BLaER1 (cell line): ENCODE measurements at regions not wholly inside any gene's neighbourhood (a gene's known extent, or its start where the extent isn't known, plus 50 kb on each side); places are given as distances from the start of the nearest gene placed in this dataset.

Source experiments
- H3K27ac ChIP-seq: shearing (Covaris generic); formaldehyde crosslinking; 2 replicates; pipeline ENCODE4 v1.8.1; 2022
- H3K27me3 ChIP-seq: shearing (Covaris generic); formaldehyde crosslinking; 2 replicates; pipeline ENCODE4 v1.8.1; 2022
- H3K36me3 ChIP-seq: shearing (Covaris generic); formaldehyde crosslinking; 2 replicates; pipeline ENCODE4 v1.8.1; 2022
- H3K4me1 ChIP-seq: shearing (Covaris generic); formaldehyde crosslinking; 2 replicates; pipeline ENCODE4 v1.8.1; 2022
- H3K4me2 ChIP-seq: shearing (Covaris generic); formaldehyde crosslinking; 2 replicates; pipeline ENCODE4 v1.8.1; 2022
- H3K4me3 ChIP-seq: shearing (Covaris generic); formaldehyde crosslinking; 2 replicates; pipeline ENCODE4 v1.8.1; 2022
- H3K9ac ChIP-seq: shearing (Covaris generic); formaldehyde crosslinking; 2 replicates; pipeline ENCODE4 v1.8.1; 2022
- H3K9me3 ChIP-seq: shearing (Covaris generic); formaldehyde crosslinking; 2 replicates; pipeline ENCODE4 v1.8.1; 2022
- H4K20me1 ChIP-seq: shearing (Covaris generic); formaldehyde crosslinking; 2 replicates; pipeline ENCODE4 v1.8.1; 2022
- Cebpa-rat ChIP-seq: shearing (Covaris generic); IDR thresholded peaks from 2 replicates; pipeline ENCODE4 v1.8.1; 2022

- TF ChIP-seq Cebpa-rat, result no peak
- H3K9ac ChIP-seq, result no peak overlapping the region
Measured at GRCh38 chr11:130582981-130583380, 134.5 kb downstream of the ADAMTS15 start.

GRCh38 chr11:130583801-130584211 is 135.4 kb downstream of the ADAMTS15 start:
- Histone ChIP-seq H3K4me1 (no peaks in the 10 kb centered on the region), H3K9ac (no peak overlapping the region), H3K4me2 (no peak overlapping the region), H3K27ac (no peak overlapping the region), H3K27me3 (no peaks in the 10 kb centered on the region), H3K9me3 (no peaks in the 10 kb centered on the region), H3K4me3 (no peak overlapping the region), H3K36me3 (no peaks in the 10 kb centered on the region), H4K20me1 (no peaks in the 10 kb centered on the region)
- no peak for TF ChIP-seq Cebpa-rat

More at GRCh38 chr11:130582981-130583380, 134.5 kb downstream of the ADAMTS15 start:
- Histone ChIP-seq H3K4me1 (no peaks in the 10 kb centered on the region), H4K20me1 (no peaks in the 10 kb centered on the region), H3K9me3 (no peaks in the 10 kb centered on the region), H3K4me3 (no peak overlapping the region), H3K36me3 (no peaks in the 10 kb centered on the region), H3K4me2 (no peak overlapping the region), H3K27ac (no peak overlapping the region), H3K27me3 (no peaks in the 10 kb centered on the region)

DNA sequence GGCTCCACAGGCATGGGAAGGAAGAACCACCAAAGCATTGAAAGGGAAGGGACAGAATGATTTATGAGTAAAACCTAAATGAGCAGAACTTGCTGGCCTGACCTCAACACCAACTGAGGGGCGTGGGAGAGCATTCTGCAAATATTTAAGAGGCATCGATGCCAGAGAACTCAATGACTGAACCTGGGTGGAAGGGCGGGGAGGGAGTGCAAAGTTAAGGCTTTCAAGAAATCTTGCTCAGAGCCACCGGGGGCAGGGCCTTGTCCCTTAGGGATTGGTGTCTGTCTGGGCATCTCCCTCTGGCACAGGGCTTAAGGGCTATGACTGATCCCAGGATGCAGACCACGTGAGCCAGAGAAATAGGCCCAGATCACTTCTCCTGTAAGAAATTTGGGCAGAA is 137.1 kb downstream of the ADAMTS15 start:
- Histone ChIP-seq H3K4me3 (no peak overlapping the region), H3K4me2 (no peak overlapping the region), H3K27me3 (no peaks in the 10 kb centered on the region), H3K9me3 (no peaks in the 10 kb centered on the region), H3K36me3 (no peaks in the 10 kb centered on the region), H3K4me1 (no peaks in the 10 kb centered on the region), H3K27ac (no peak overlapping the region), H3K9ac (no peak overlapping the region), H4K20me1 (no peaks in the 10 kb centered on the region)
- TF ChIP-seq Cebpa-rat, result no peak

- Histone ChIP-seq H3K9ac (no peak overlapping the region), H3K27ac (no peak overlapping the region), H3K4me2 (no peak overlapping the region), H3K4me1 (no peaks in the 10 kb centered on the region), H3K36me3 (no peaks in the 10 kb centered on the region), H3K27me3 (no peaks in the 10 kb centered on the region), H3K9me3 (no peaks in the 10 kb centered on the region), H4K20me1 (no peaks in the 10 kb centered on the region), H3K4me3 (no peak overlapping the region)
- TF ChIP-seq Cebpa-rat, result no peak
Measured at GRCh38 chr11:130587658-130588057, 139.2 kb downstream of the ADAMTS15 start.

GRCh38 chr11:130588471-130588870 is 140.0 kb downstream of the ADAMTS15 start:
- Histone ChIP-seq H3K9ac (no peak overlapping the region), H4K20me1 (no peaks in the 10 kb centered on the region), H3K4me1 (no peaks in the 10 kb centered on the region), H3K36me3 (no peaks in the 10 kb centered on the region), H3K9me3 (no peaks in the 10 kb centered on the region), H3K27me3 (no peaks in the 10 kb centered on the region), H3K4me3 (no peak overlapping the region), H3K4me2 (no peak overlapping the region), H3K27ac (no peak overlapping the region)
- TF ChIP-seq Cebpa-rat, result no peak

DNA sequence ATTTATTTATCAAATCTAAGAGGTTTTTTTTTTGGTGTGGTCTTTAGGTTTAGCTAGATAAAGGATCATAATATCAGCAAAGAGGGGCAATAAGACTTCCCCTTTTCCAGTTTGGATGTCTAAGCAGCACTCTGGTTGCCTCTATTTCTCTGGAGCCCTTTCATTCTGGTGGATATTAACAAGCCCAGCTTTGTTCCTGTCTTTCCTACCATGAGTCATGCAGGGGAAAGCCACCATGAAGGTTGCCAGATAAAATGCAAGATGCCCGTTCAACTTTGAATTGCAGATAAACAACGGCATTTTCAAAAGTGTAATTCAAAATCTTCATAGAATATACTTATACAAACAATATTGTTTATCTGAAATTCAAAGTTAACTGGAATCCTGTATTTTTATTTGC is 143.6 kb downstream of the ADAMTS15 start:
- Histone ChIP-seq H3K27ac (no peak overlapping the region), H3K27me3 (no peaks in the 10 kb centered on the region), H4K20me1 (no peaks in the 10 kb centered on the region), H3K36me3 (no peaks in the 10 kb centered on the region), H3K4me3 (no peak overlapping the region), H3K9me3 (no peaks in the 10 kb centered on the region), H3K4me2 (no peak overlapping the region), H3K9ac (no peak overlapping the region), H3K4me1 (no peaks in the 10 kb centered on the region)
- TF ChIP-seq Cebpa-rat, result no peak

DNA sequence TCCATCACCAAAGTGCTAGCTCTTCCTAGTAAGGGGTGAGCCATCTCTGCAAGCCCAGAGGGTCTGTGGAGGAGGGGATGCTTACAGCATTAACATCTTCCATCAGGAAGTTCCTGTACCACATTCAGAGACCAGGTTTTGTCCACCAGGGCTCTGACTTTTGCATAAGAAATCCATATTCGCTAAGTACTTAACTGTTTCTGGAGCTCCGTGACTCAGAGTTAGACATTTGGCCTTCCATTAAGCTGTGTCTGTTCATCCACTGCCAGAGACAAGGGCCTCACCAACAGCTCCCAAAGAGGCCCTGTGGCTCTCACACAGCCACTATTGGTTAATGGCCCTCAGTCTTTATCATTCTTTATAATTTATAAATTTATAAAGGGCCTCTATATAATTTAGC is 144.6 kb downstream of the ADAMTS15 start:
- no peaks in the 10 kb centered on the region for H3K36me3 ChIP-seq
- H3K4me3 ChIP-seq, result no peak overlapping the region
- no peaks in the 10 kb centered on the region for H3K9me3 ChIP-seq
- no peak for TF ChIP-seq Cebpa-rat
- H3K4me2 ChIP-seq, result no peak overlapping the region
- H3K4me1 ChIP-seq, result no peaks in the 10 kb centered on the region
- H3K9ac ChIP-seq, result no peak overlapping the region
- no peak overlapping the region for H3K27ac ChIP-seq
- H3K27me3 ChIP-seq, result no peaks in the 10 kb centered on the region
- H4K20me1 ChIP-seq, result no peaks in the 10 kb centered on the region

DNA sequence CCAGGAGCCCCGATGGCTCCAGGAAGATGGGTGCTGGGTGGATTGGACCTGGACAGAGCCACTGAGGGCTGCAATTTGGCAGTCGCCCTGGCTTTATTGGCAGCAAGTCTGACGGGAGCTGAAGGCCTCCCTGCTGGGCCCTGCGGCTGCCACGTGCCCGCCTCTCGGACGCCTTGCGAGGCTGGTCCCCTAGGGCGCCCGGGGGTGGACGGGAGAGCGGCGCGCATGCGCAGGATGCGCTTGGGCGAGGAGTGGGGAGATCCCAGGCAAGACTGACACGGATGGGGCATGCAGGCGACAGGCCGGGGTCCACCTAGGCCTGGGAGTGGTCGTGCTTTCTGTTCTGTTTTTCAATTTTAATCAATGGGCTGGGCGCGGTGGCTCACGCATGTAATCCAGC is 150.0 kb downstream of the ADAMTS15 start:
- Histone ChIP-seq H3K9ac (no peak overlapping the region), H3K4me1 (0 out of 2 replicates have a peak, but pooled peaks cover 4% of the 10 kb centered on the region), H4K20me1 (no peaks in the 10 kb centered on the region), H3K27me3 (no peaks in the 10 kb centered on the region), H3K36me3 (no peaks in the 10 kb centered on the region), H3K27ac (no peak overlapping the region), H3K9me3 (no peaks in the 10 kb centered on the region), H3K4me3 (no peak overlapping the region), H3K4me2 (no peak overlapping the region)
- TF ChIP-seq Cebpa-rat, result no peak

GRCh38 chr11:130599073-130599654 is 150.7 kb downstream of the ADAMTS15 start:
- Histone ChIP-seq H3K27me3 (no peaks in the 10 kb centered on the region), H3K4me3 (no peak overlapping the region), H3K4me1 (0 out of 2 replicates have a peak, but pooled peaks cover 4% of the 10 kb centered on the region), H4K20me1 (no peaks in the 10 kb centered on the region), H3K9ac (no peak overlapping the region), H3K9me3 (no peaks in the 10 kb centered on the region), H3K4me2 (no peak overlapping the region), H3K36me3 (no peaks in the 10 kb centered on the region), H3K27ac (no peak overlapping the region)
- no peak for TF ChIP-seq Cebpa-rat

DNA sequence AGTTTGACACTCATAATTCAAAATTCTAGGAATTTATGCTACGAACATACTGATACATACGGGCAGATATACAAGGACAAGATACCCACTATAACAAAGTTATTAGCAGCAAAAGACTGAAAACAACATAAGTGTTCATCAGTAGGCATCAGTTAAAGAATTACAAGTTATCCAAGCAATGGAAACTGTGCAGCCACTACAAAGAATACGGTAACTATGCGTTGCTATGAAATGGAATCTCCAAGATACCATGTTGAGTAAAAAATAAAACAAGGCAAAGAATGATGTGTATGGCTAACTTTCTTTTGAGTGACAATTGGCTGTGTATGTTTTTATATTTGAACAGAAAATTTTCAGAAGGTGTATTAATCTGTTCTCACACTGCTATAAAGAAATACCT is 151.7 kb downstream of the ADAMTS15 start:
- H3K36me3 ChIP-seq, result no peaks in the 10 kb centered on the region
- H3K4me1 ChIP-seq, result 0 out of 2 replicates have a peak, but pooled peaks cover 4% of the 10 kb centered on the region
- H3K27ac ChIP-seq, result no peak overlapping the region
- H3K4me2 ChIP-seq, result no peak overlapping the region
- H3K27me3 ChIP-seq, result no peaks in the 10 kb centered on the region
- TF ChIP-seq Cebpa-rat, result no peak
- no peaks in the 10 kb centered on the region for H3K9me3 ChIP-seq
- H3K9ac ChIP-seq, result no peak overlapping the region
- no peaks in the 10 kb centered on the region for H4K20me1 ChIP-seq
- H3K4me3 ChIP-seq, result no peak overlapping the region

DNA sequence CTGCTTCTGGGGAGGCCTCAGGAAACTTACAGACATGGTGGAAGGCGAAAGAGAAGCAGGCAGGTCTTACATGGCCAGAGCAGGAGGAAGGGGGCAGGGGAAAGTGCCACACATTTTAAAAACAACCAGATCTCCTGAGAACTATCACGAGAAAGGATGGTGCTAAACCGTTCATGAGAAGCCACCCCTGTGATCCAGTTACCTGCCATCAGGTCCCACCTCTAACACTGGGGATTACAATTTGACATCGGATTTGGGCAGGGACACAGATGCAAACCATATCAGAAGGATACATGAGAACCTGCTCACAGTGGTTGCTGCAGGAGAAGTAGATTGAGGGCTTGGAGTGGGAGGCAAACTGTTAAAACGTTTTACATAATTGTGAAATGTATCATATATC is 152.2 kb downstream of the ADAMTS15 start:
- H3K27me3 ChIP-seq, result no peaks in the 10 kb centered on the region
- no peak overlapping the region for H3K4me2 ChIP-seq
- no peaks in the 10 kb centered on the region for H4K20me1 ChIP-seq
- no peaks in the 10 kb centered on the region for H3K36me3 ChIP-seq
- H3K4me1 ChIP-seq, result 0 out of 2 replicates have a peak, but pooled peaks cover 4% of the 10 kb centered on the region
- no peak overlapping the region for H3K27ac ChIP-seq
- TF ChIP-seq Cebpa-rat, result no peak
- no peaks in the 10 kb centered on the region for H3K9me3 ChIP-seq
- no peak overlapping the region for H3K9ac ChIP-seq
- H3K4me3 ChIP-seq, result no peak overlapping the region
